H1 (cell line): ENCODE measurements at regions not wholly inside any gene's neighbourhood (a gene's known extent, or its start where the extent isn't known, plus 50 kb on each side); places are given as distances from the start of the nearest gene placed in this dataset.

Experiments
- BACH1 ChIP-seq: IDR thresholded peaks from 2 replicates; pipeline ENCODE4 v1.6.1; 2012; ENCODE audit warnings: low read length, improper control_type of control experiment
- CBX5 ChIP-seq: fragments of 300-800, 300-1000 bp; sonication (generic); IDR thresholded peaks from 2 replicates; pipeline ENCODE4 v1.7.1; 2016; ENCODE audit warnings: antibody characterized with exemption, low read length, low read depth
- CBX8 ChIP-seq: fragments of 300-800, 300-1000 bp; sonication (generic); IDR thresholded peaks from 2 replicates; pipeline ENCODE4 v1.7.1; 2016; ENCODE audit warnings: low read depth, low read length, borderline replicate concordance
- CHD1 ChIP-seq: IDR thresholded peaks from 2 replicates; pipeline ENCODE4 v1.6.1; 2012; ENCODE audit warnings: low read depth, low read length, improper control_type of control experiment
- CHD7 ChIP-seq: fragments of 300-600 bp; sonication (generic); IDR thresholded peaks from 2 replicates; pipeline ENCODE4 v1.7.1; 2012; ENCODE audit warnings: low read length, moderate library complexity, mild to moderate bottlenecking, inconsistent platforms; ENCODE audit not compliant: insufficient replicate concordance
- MAX ChIP-seq: IDR thresholded peaks from 2 replicates; pipeline ENCODE4 v1.6.1; 2012; ENCODE audit warnings: inconsistent platforms
- NANOG ChIP-seq: IDR thresholded peaks from 2 replicates; pipeline ENCODE4 v1.6.1; 2011; ENCODE audit warnings: low read length, low read depth, mild to moderate bottlenecking, inconsistent platforms; ENCODE audit not compliant: insufficient read depth, poor library complexity, severe bottlenecking
- RBBP5 ChIP-seq: IDR thresholded peaks from 2 replicates; pipeline ENCODE4 v1.7.1; 2012; ENCODE audit warnings: low read depth, mild to moderate bottlenecking, inconsistent platforms, low read length, moderate library complexity, borderline replicate concordance
- TBP ChIP-seq: IDR thresholded peaks from 2 replicates; pipeline ENCODE4 v1.6.1; 2011; ENCODE audit warnings: low read depth, low read length, improper control_type of control experiment

GRCh38 chr12:13377698-13378097, 181.2 kb downstream of the EMP1 start (continued):
- no peak for TF ChIP-seq CHD7
- no peak for TF ChIP-seq CBX5
- no peak for TF ChIP-seq NANOG
- no peak for TF ChIP-seq RBBP5
- TF ChIP-seq CHD1, result no peak
- TF ChIP-seq MAX, result no peak
- no peak for TF ChIP-seq TBP
- no peak for TF ChIP-seq BACH1
- TF ChIP-seq CBX8, result no peak
